ENCODE measurements at regions not wholly inside any gene's neighbourhood (a gene's known extent, or its start where the extent isn't known, plus 50 kb on each side); places are given as distances from the start of the nearest gene placed in this dataset.

- no peak for TF ChIP-seq CTCF (IDR thresholded peaks at IDR 0.05)
- no peak for TF ChIP-seq POLR2A (IDR thresholded peaks at IDR 0.05)
Measured at GRCh38 chr6:53974941-53975340, 136.3 kb upstream of the MLIP start.

Data from Peyer's patch (tissue), 4 donors.